ENCODE measurements at regions not wholly inside any gene's neighbourhood (a gene's known extent, or its start where the extent isn't known, plus 50 kb on each side); places are given as distances from the start of the nearest gene placed in this dataset.

DNA sequence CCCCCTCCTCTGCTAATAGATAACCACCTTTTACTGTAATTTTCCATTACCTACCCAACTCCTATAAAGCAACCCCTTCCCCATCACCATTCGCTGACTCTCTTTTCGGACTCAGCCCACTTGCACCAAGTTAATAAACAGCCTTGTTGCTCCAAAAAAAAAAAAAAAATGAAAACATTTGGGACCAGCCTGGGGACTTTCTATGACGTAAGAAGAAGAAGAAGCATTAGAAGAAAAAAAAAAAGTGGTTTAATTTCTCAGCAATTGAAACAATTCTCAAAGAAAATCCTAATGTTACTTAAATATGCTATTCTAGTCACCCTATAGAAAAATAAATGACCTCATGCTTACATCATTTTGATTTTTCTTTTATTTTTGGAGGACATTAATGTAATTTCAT is 301.5 kb upstream of the ANO3 start:
- no peak for DNase-seq (ENCODE audit: low read depth)
- TF ChIP-seq, protein P1, sequence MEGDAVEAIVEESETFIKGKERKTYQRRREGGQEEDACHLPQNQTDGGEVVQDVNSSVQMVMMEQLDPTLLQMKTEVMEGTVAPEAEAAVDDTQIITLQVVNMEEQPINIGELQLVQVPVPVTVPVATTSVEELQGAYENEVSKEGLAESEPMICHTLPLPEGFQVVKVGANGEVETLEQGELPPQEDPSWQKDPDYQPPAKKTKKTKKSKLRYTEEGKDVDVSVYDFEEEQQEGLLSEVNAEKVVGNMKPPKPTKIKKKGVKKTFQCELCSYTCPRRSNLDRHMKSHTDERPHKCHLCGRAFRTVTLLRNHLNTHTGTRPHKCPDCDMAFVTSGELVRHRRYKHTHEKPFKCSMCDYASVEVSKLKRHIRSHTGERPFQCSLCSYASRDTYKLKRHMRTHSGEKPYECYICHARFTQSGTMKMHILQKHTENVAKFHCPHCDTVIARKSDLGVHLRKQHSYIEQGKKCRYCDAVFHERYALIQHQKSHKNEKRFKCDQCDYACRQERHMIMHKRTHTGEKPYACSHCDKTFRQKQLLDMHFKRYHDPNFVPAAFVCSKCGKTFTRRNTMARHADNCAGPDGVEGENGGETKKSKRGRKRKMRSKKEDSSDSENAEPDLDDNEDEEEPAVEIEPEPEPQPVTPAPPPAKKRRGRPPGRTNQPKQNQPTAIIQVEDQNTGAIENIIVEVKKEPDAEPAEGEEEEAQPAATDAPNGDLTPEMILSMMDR (IDR thresholded peaks at IDR 0.05; ENCODE audit: low read length, missing control alignments), result no peak
- no peak overlapping the region for H3K4me3 ChIP-seq (replicated peaks; ENCODE audit: low read depth, low read length)

DNA sequence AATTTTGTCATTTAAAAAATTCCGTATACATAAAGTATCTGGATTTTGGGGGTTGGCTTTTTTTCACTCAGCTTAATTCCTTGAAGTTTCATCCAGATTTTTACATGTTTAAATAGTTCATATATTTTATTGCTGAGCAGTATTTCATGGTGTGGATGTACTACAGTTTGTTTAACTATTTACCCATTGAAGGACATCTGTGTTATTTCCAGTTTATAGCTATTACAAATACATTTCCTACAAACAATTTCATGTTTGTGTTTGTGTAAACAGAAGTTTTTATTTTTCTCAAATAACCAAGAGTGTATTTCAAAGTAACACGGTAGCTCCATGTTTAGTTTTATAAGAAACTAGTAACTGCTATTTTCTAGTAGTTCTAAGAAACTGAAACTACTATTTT is 299.7 kb upstream of the ANO3 start:
- TF ChIP-seq, protein P1 (IDR thresholded peaks at IDR 0.05; ENCODE audit: low read length, missing control alignments), result no peak
- H3K4me3 ChIP-seq (replicated peaks; ENCODE audit: low read depth, low read length), result no peak overlapping the region
- no peak for DNase-seq (ENCODE audit: low read depth)

DNA sequence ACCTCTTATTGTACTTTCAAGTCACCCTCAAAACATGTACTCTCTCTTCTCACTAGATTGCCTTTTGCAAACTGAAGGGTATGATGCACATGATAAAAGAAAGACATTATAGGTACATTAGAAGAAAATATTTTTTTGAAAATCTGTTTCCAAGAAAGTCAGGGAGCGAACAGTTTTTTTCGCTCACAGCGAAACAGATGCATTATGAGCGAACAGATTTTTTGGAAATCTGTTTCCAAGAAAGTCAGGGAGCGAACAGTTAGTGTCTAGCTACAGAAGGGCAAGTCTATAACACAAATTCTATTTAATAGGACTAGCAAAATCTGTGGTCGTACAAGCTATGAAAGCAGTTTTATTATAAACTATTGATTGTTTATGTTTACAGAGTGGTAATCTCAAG is 296.2 kb upstream of the ANO3 start:
- no peak for DNase-seq (ENCODE audit: low read depth)
- no peak overlapping the region for H3K4me3 ChIP-seq (replicated peaks; ENCODE audit: low read depth, low read length)
- TF ChIP-seq, protein P1 (IDR thresholded peaks at IDR 0.05; ENCODE audit: low read length, missing control alignments), result no peak

DNA sequence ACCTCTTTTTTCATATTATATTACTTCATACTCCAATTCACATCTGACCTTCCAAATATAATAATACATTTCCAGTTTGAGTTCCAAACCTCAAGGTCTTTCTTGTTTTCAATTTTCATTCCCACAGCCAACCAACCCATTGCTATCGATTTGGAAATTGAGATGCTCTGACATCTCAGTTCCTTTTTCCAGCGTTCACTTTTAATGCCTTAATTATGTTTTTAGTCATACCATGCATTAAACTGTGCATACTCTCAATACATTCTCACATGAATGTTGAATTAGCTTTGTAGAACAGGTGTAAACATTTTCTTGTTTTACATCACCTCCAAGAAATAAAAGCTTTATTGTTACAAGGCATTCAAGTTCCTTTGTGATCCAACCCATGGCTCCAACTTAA is 294.2 kb upstream of the ANO3 start:
- no peak overlapping the region for H3K4me3 ChIP-seq (replicated peaks; ENCODE audit: low read depth, low read length)
- DNase-seq (ENCODE audit: low read depth), result no peak
- TF ChIP-seq, protein P1 (IDR thresholded peaks at IDR 0.05; ENCODE audit: low read length, missing control alignments), result no peak

DNA sequence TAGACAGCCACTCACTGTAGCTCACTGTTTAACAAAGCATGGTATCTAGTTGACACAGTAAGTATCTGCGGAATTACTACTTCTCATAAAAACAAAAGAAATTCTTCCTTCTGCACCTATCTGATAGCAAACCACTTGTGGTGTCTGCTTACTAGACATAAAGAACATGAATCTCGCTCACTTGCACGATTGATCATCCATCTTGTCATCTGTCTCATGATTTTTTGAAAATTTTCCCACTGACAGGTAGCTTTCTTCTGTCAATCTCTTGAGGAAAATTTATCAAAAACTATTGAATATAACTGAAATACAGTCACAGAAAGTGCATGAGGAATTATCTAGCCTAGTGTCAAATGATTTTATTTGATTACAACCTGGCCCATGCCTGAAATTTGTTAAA is 291.6 kb upstream of the ANO3 start:
- H3K4me3 ChIP-seq (replicated peaks; ENCODE audit: low read depth, low read length), result no peak overlapping the region
- DNase-seq (ENCODE audit: low read depth), result no peak
- TF ChIP-seq, protein P1 (IDR thresholded peaks at IDR 0.05; ENCODE audit: low read length, missing control alignments), result no peak

GRCh38 chr11:26042113-26042512 is 289.8 kb upstream of the ANO3 start:
- DNase-seq (ENCODE audit: low read depth), result no peak
- TF ChIP-seq, protein P1 (IDR thresholded peaks at IDR 0.05; ENCODE audit: low read length, missing control alignments), result no peak
- no peak overlapping the region for H3K4me3 ChIP-seq (replicated peaks; ENCODE audit: low read depth, low read length)

- TF ChIP-seq, protein P1 (IDR thresholded peaks at IDR 0.05; ENCODE audit: low read length, missing control alignments), result no peak
- H3K4me3 ChIP-seq (replicated peaks; ENCODE audit: low read depth, low read length), result no peak overlapping the region
- DNase-seq (ENCODE audit: low read depth), result no peak
Measured at GRCh38 chr11:26043665-26044064, 288.3 kb upstream of the ANO3 start.

Measured in fibroblast of pulmonary artery (primary cell).